IMR-90 (cell line): ENCODE measurements at regions not wholly inside any gene's neighbourhood (a gene's known extent, or its start where the extent isn't known, plus 50 kb on each side); places are given as distances from the start of the nearest gene placed in this dataset.

ENCODE experiments used
- BHLHE40 ChIP-seq: fragments of 150-350 bp; IDR thresholded peaks from 2 replicates; pipeline ENCODE4 v1.6.1; 2016; ENCODE audit warnings: mild to moderate bottlenecking, low read depth, low read length
- CTCF ChIP-seq: conservative IDR thresholded peaks from 2 replicates; pipeline ENCODE4 v1.5.1; 2012; ENCODE audit warnings: mild to moderate bottlenecking, low read depth, low read length, improper control_type of control experiment
- RAD21 ChIP-seq: IDR thresholded peaks from 2 replicates; pipeline ENCODE4 v1.6.1; 2012; ENCODE audit warnings: low read length, improper control_type of control experiment
- RFX5 ChIP-seq: IDR thresholded peaks from 2 replicates; pipeline ENCODE4 v1.8.0; 2012; ENCODE audit warnings: low read depth, mild to moderate bottlenecking, low read length, moderate library complexity

GRCh38 chr4:167779864-167780263 is 312.5 kb upstream of the ANXA10 start:
- TF ChIP-seq RAD21 (no peak), RFX5 (no peak), CTCF (no peak), BHLHE40 (no peak)
